SK-N-SH (cell line): ENCODE measurements at regions not wholly inside any gene's neighbourhood (a gene's known extent, or its start where the extent isn't known, plus 50 kb on each side); places are given as distances from the start of the nearest gene placed in this dataset.
A peak's percentile ranks its signal among the peaks of the same experiment; 100 is the strongest.

Source experiments
- CTCF ChIA-PET: fragments of 300-600, 350-600 bp; formaldehyde crosslinking; extraction: SDS; loops from one replicate; lab custom pipeline; 2021; lab: Yijun Ruan, JAX
- POLR2A ChIA-PET: fragments of 350-600 bp; sonication (Branson Sonifier 250); formaldehyde crosslinking; extraction: SDS; loops from one replicate; lab custom pipeline; 2020; ENCODE audit warnings: antibody characterized with exemption, inconsistent platforms; lab: Yijun Ruan, JAX
- DNase-seq: peaks from one replicate; pipeline ENCODE4 v3.0.0; 2012
- H2AFZ ChIP-seq: fragments of 200-600 bp; sonication (generic); 2 replicates; pipeline ENCODE4 v1.8.1; 2016; ENCODE audit warnings: antibody characterized with exemption, mild to moderate bottlenecking, low read depth
- H3F3A ChIP-seq: fragments of 200-600 bp; sonication (generic); replicated peaks from 2 replicates; pipeline ENCODE3; 2016; ENCODE audit warnings: antibody characterized with exemption, mild to moderate bottlenecking; ENCODE audit not compliant: insufficient read depth
- H3K27ac ChIP-seq, 2 experiments: fragments of 200-500 bp in 1 of 2; fragments of 200-600 bp in 1 of 2; sonication (Bioruptor generic) in 1 of 2; sonication (generic), shearing (Covaris generic) in 1 of 2; 2 replicates each; pipeline versions ENCODE4 v1.5.1 to v1.6.1; 2014 to 2016; ENCODE audit warnings: low read depth in 2 of 2, inconsistent platforms in 1 of 2, low read length in 1 of 2, mild to moderate bottlenecking in 1 of 2, mixed read lengths in 1 of 2
- H3K27me3 ChIP-seq: fragments of 200-600 bp; sonication (generic), shearing (Covaris generic); 2 replicates; pipeline ENCODE4 v1.6.1; 2016; ENCODE audit warnings: mixed run types; ENCODE audit not compliant: insufficient read depth
- H3K36me3 ChIP-seq, 2 experiments: fragments of 200-500 bp in 1 of 2; fragments of 200-600 bp in 1 of 2; sonication (Bioruptor generic) in 1 of 2; sonication (generic) in 1 of 2; replicated peaks in 1 of 2; 2 replicates each; pipeline versions ENCODE3 to v1.5.1; 2014 to 2016; ENCODE audit warnings: low read length in 1 of 2, mild to moderate bottlenecking in 1 of 2; ENCODE audit not compliant: insufficient read depth in 2 of 2, control insufficient read depth in 1 of 2
- H3K4me1 ChIP-seq, 2 experiments: fragments of 200-500 bp in 1 of 2; fragments of 200-600 bp in 1 of 2; sonication (Bioruptor generic) in 1 of 2; sonication (generic), shearing (Covaris generic) in 1 of 2; 2 replicates each; pipeline versions ENCODE4 v1.5.1 to v1.6.1; 2014 to 2016; ENCODE audit warnings: low read depth in 1 of 2, low read length in 1 of 2, mixed run types in 1 of 2; ENCODE audit not compliant: insufficient read depth in 2 of 2, control insufficient read depth in 1 of 2
- H3K4me2 ChIP-seq: fragments of 200-600 bp; sonication (generic), shearing (Covaris generic); 2 replicates; pipeline ENCODE4 v1.6.1; 2017; ENCODE audit warnings: mixed run types
- H3K4me3 ChIP-seq, 2 experiments: fragments of 200-500 bp in 1 of 2; fragments of 200-600 bp in 1 of 2; sonication (Bioruptor generic) in 1 of 2; sonication (generic), shearing (Covaris generic) in 1 of 2; 2 replicates each; pipeline versions ENCODE4 v1.5.1 to v1.8.1; 2014 to 2016; ENCODE audit warnings: low read depth in 2 of 2, inconsistent platforms in 1 of 2, low read length in 1 of 2, mild to moderate bottlenecking in 1 of 2, mixed read lengths in 1 of 2, moderate library complexity in 1 of 2
- H3K79me2 ChIP-seq: fragments of 200-600 bp; sonication (generic); 2 replicates; pipeline ENCODE4 v1.8.1; 2017; ENCODE audit warnings: mild to moderate bottlenecking; ENCODE audit not compliant: insufficient read depth
- H3K9ac ChIP-seq: fragments of 200-600 bp; sonication (generic); 2 replicates; pipeline ENCODE4 v1.6.1; 2017; ENCODE audit warnings: mixed run types
- H3K9me2 ChIP-seq: fragments of 200-600 bp; sonication (generic); 2 replicates; pipeline ENCODE4 v1.6.1; 2017; ENCODE audit warnings: mixed run types
- H3K9me3 ChIP-seq: fragments of 200-600 bp; sonication (generic); 2 replicates; pipeline ENCODE4 v1.6.1; 2017; ENCODE audit warnings: mixed run types, mild to moderate bottlenecking, moderate library complexity
- H4K20me1 ChIP-seq: fragments of 200-600 bp; sonication (generic); 2 replicates; pipeline ENCODE4 v1.6.1; 2017; ENCODE audit warnings: mild to moderate bottlenecking, mixed run types; ENCODE audit not compliant: insufficient read depth
- EP300 ChIP-seq, 2 experiments: IDR thresholded peaks; 2 replicates each; pipeline versions ENCODE4 v1.4.0 to v1.6.1; 2012; ENCODE audit warnings: borderline replicate concordance in 1 of 2, low read depth in 1 of 2, low read length in 1 of 2
- FOSL2 ChIP-seq: IDR thresholded peaks from 2 replicates; pipeline ENCODE4 v1.4.0; 2012; ENCODE audit warnings: low read depth, mild to moderate bottlenecking, moderate library complexity, borderline replicate concordance
- IRF3 ChIP-seq: fragments of 150-350 bp; IDR thresholded peaks from 2 replicates; pipeline ENCODE4 v1.6.1; 2016; ENCODE audit warnings: mild to moderate bottlenecking, low read depth, low read length
- RCOR1 ChIP-seq: fragments of 150-350 bp; IDR thresholded peaks from 2 replicates; pipeline ENCODE4 v1.6.1; 2017; ENCODE audit warnings: antibody characterized with exemption, low read length
- REST ChIP-seq: IDR thresholded peaks from 2 replicates; pipeline ENCODE4 v1.6.1; 2012; ENCODE audit warnings: mild to moderate bottlenecking, low read depth, low read length, moderate library complexity
- SIN3A ChIP-seq: IDR thresholded peaks from 2 replicates; pipeline ENCODE4 v1.6.1; 2012; ENCODE audit warnings: low read depth, mild to moderate bottlenecking, low read length, moderate library complexity, borderline replicate concordance
- TAF1 ChIP-seq: IDR thresholded peaks from 2 replicates; pipeline ENCODE4 v1.6.1; 2012; ENCODE audit warnings: low read depth, mild to moderate bottlenecking, low read length, moderate library complexity, borderline replicate concordance
- TCF12 ChIP-seq: IDR thresholded peaks from 2 replicates; pipeline ENCODE4 v1.4.0; 2012
- USF1 ChIP-seq: IDR thresholded peaks from 2 replicates; pipeline ENCODE4 v1.4.0; 2012; ENCODE audit warnings: low read depth, borderline replicate concordance
- ZBTB33 ChIP-seq: IDR thresholded peaks from 2 replicates; pipeline ENCODE4 v1.4.0; 2012; ENCODE audit warnings: low read depth, borderline replicate concordance
- WGBS: methylation state at CpG from one replicate; pipeline ENCODE4 v1.1.6; 2017; ENCODE audit warnings: low lambda C conversion rate; 5-methylcytosine and 5-hydroxymethylcytosine counted together

GRCh38 chr3:157916672-157917071 lies 189.5 kb downstream of the SHOX2 start:
- TF ChIP-seq SIN3A (no peak), IRF3 (no peak), ZBTB33 (no peak), FOSL2 (0 out of 2 replicates have a peak, but pooled peaks have one; percentile 6), TAF1 (no peak), REST (no peak), TCF12 (no peak), EP300 (IDR thresholded peaks at IDR 0.05; ENCODE audit: borderline replicate concordance in 1 of 2, low read depth in 1 of 2, low read length in 1 of 2) (no peak)
- Histone ChIP-seq H3K9ac (no peak overlapping the region), H3K9me2 (no peaks in the 10 kb centered on the region), H3K4me1 (peaks cover 0 to 5% of the 10 kb centered on the region in 2 experiments; a peak in 2 of 4 replicates), H4K20me1 (no peaks in the 10 kb centered on the region), H3K36me3 (no peaks in the 10 kb centered on the region), H3K4me2 (no peak overlapping the region), H3K27me3 (no peaks in the 10 kb centered on the region), H3K79me2 (no peaks in the 10 kb centered on the region), H3K9me3 (no peaks in the 10 kb centered on the region), H2AFZ (no peak overlapping the region), H3K27ac (no peak overlapping the region), H3K4me3 (no peak overlapping the region), H3F3A (no peaks in the 10 kb centered on the region)
- no peak for DNase-seq
- 60% methylated on average over 3 of the region's 3 CpGs for WGBS
- POLR2A ChIA-PET = no interaction called here
- CTCF ChIA-PET = no interaction called here

GRCh38 chr3:157914882-157915281 lies 191.3 kb downstream of the SHOX2 start:
- Histone ChIP-seq H4K20me1 (no peaks in the 10 kb centered on the region), H3F3A (no peaks in the 10 kb centered on the region), H3K4me3 (no peak overlapping the region), H3K79me2 (no peaks in the 10 kb centered on the region), H3K9ac (no peak overlapping the region), H3K9me3 (no peaks in the 10 kb centered on the region), H3K27me3 (no peaks in the 10 kb centered on the region), H3K4me2 (no peak overlapping the region), H3K4me1 (no peaks in the 10 kb centered on the region; a peak in 1 of 4 replicates), H2AFZ (no peak overlapping the region)
- no peak for DNase-seq
- ChIA-PET POLR2A (no interaction called here), CTCF (interaction anchor here (1.3 kb wide), 1 partner anchor 10 kb away, joined by 3 read pairs; no protein-coding TSS in a partner anchor)
- no peak for TF ChIP-seq RCOR1
- peak; percentile 78; the same call in 1 of the 2 replicates for TF ChIP-seq USF1
- TF ChIP-seq, all 33 proteins: peak for 1
- Histone ChIP-seq H3K36me3 (no peaks in the 10 kb centered on the region), H3K27ac (no peak overlapping the region), H3K9me2 (no peaks in the 10 kb centered on the region)
